Pancreas (tissue), 10 donors: ENCODE measurements at regions not wholly inside any gene's neighbourhood (a gene's known extent, or its start where the extent isn't known, plus 50 kb on each side); places are given as distances from the start of the nearest gene placed in this dataset.

Experiments
- ATAC-seq, 4 donors: fragments of 200-7000 bp; cut with Tn5 transposase; one replicate each; pipeline versions ENCODE4 v1.8.0 to v1.9.1; 2020; ENCODE audit warnings: mild to moderate bottlenecking in 4 of 4, moderate library complexity in 4 of 4
- DNase-seq, 6 donors: peaks; one replicate each; pipeline ENCODE4 v3.0.0-alpha.2; 2020
- FAIRE-seq: peaks from 2 replicates; lab custom pipeline; 2012; peaks lifted over from hg19 to GRCh38; lab: Jason Lieb, UNC
- H3K27ac ChIP-seq, 4 donors: fragments of 200-600 bp; sonication (generic); 1 replicate in 3 of 4; 2 replicates in 1 of 4; pipeline versions ENCODE4 v1.5.0 to v1.8.0; 2020
- H3K27me3 ChIP-seq, 4 donors: fragments of 200-600 bp; one replicate each; pipeline ENCODE4 v1.8.0; 2021
- H3K36me3 ChIP-seq, 3 donors: fragments of 200-600 bp; sonication (generic) in 1 of 3; one replicate each; pipeline versions ENCODE4 v1.5.0 to v1.8.0; 2020 to 2021
- H3K4me1 ChIP-seq, 3 donors: fragments of 200-600 bp; one replicate each; pipeline ENCODE4 v1.8.0; 2021
- H3K4me3 ChIP-seq, 4 donors: fragments of 200-600 bp; sonication (generic) in 2 of 4; one replicate each; pipeline versions ENCODE4 v1.5.0 to v1.8.0; 2020 to 2021
- H3K9me3 ChIP-seq, 4 donors: fragments of 200-600 bp; one replicate each; pipeline ENCODE4 v1.8.0; 2021
- WGBS, 2 donors: extraction: QIAGEN DNeasy Blood & Tissue Kit; methylation state at CpG; one replicate each; pipeline ENCODE4 v1.1.7; 2013; 5-methylcytosine and 5-hydroxymethylcytosine counted together
- intact Hi-C, 3 donors: fragments of 100-400 bp; cut with DNase I; formaldehyde crosslinking; loops; one replicate each; pipeline versions ENCODE4 v1.11.1 to v1.14.2; 2022
- TF ChIP-seq, protein P1 (sequence below), 4 donors: fragments of 200-600 bp; sonication (generic) in 3 of 4; IDR thresholded peaks; one replicate each; pipeline versions ENCODE4 v1.5.0 to v1.8.0; 2021; ENCODE audit warnings: antibody characterized with exemption in 4 of 4
- donor health status: healthy with polysubstance abuse.
- donor health status: DM: no; HTN: no; CAD: no; lungs with moderate emphysema.
- donor health status: DM: no; HTN: no; CAD: no.
- donor health status: control.
- donor health status: control.
- donor health status: Bipolar disorder and iron deficiency.
- donor health status: DM: yes; HTN: yes; CAD: no.
- donor health status: DM: no; HTN: no; CAD: no.
- donor health status: DM: no; HTN: no; CAD: no.
- donor health status: DM: yes; HTN: yes; CAD: no.

DNA sequence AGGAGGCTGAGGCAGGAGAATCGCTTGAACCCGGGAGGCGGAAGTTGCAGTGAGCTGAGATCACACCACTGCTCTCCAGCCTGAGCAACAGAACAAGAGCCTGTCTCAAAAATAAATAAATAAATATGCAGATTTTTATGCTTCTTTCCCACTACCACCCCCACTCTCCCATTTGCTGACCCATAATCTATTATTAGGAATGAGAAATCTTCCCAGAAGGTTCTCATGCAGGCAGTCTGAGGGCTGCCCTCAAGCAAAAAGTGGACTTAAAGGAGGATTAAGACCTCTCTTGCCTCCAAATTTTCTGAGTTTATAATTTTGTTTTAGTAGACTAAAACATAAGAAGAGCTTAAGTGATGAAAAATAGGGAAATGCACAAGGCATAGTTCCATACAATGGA, 85.2 kb upstream of the TOMM7 start:
- H3K27me3 ChIP-seq = no peaks in the 10 kb centered on the region
- 93 to 97% methylated on average over 3 of the region's 3 CpGs for WGBS, 2 donors
- H3K27ac ChIP-seq = no peak overlapping the region
- TF ChIP-seq, protein P1, sequence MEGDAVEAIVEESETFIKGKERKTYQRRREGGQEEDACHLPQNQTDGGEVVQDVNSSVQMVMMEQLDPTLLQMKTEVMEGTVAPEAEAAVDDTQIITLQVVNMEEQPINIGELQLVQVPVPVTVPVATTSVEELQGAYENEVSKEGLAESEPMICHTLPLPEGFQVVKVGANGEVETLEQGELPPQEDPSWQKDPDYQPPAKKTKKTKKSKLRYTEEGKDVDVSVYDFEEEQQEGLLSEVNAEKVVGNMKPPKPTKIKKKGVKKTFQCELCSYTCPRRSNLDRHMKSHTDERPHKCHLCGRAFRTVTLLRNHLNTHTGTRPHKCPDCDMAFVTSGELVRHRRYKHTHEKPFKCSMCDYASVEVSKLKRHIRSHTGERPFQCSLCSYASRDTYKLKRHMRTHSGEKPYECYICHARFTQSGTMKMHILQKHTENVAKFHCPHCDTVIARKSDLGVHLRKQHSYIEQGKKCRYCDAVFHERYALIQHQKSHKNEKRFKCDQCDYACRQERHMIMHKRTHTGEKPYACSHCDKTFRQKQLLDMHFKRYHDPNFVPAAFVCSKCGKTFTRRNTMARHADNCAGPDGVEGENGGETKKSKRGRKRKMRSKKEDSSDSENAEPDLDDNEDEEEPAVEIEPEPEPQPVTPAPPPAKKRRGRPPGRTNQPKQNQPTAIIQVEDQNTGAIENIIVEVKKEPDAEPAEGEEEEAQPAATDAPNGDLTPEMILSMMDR (IDR thresholded peaks at IDR 0.05) = no peak
- no peaks in the 10 kb centered on the region for H3K9me3 ChIP-seq
- H3K4me1 ChIP-seq = peaks cover 0 to 8% (median 8%) of the 10 kb centered on the region in 3 donors
- no peak for FAIRE-seq
- no peak for ATAC-seq
- H3K36me3 ChIP-seq = no peaks in the 10 kb centered on the region
- no peak overlapping the region for H3K4me3 ChIP-seq
- intact Hi-C loops = no loop called here
- no peak for DNase-seq

DNA sequence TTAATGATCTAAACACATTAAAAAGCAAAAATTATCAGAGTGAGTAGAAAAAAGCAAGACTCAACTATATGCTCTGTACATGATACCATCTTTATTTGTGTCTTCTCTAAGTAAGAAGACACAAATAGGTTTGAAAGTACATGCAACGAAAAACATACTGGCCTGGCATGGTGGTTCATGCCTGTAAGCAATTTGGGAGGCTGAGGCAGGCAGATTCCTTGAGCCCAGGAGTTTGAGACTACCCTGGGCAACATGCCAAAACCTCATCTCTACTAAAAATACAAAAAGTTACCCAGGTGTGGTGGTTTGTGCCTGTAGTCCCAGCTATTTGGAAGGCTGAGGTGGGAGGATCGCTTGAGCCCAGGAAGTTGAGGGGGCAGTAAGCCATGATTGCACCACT, 78.1 kb upstream of the TOMM7 start:
- no peak for ATAC-seq
- TF ChIP-seq, protein P1 (IDR thresholded peaks at IDR 0.05) = no peak
- Histone ChIP-seq H3K27ac (no peak overlapping the region), H3K27me3 (no peaks in the 10 kb centered on the region), H3K9me3 (no peaks in the 10 kb centered on the region), H3K36me3 (no peaks in the 10 kb centered on the region), H3K4me1 (peaks cover 0 to 9% (median 7%) of the 10 kb centered on the region in 3 donors), H3K4me3 (no peak overlapping the region)
- 85 to 95% methylated on average over 2 of the region's 2 CpGs for WGBS, 2 donors
- FAIRE-seq = no peak
- no peak for DNase-seq
- intact Hi-C loops = no loop called here

DNA sequence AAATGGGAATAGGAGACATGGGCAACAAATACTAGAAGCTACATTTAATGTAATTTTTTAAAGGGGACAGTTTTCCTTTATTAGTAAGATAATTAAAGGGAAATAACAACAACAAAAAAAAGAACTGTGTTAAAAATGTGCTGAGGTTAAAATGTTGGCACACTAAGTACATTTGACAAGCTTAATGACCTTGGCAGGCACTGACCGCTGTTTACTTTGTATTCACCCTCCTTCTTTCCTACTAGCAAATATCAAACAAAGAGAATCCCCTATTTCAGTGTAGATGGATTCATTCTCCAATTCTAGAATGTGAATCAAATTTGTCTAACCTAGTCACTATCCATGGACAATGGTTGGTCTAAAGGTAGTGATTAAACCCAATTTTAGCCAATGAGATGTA, 77.5 kb upstream of the TOMM7 start:
- peak in 3 of 4 donors; percentile 63 to 92 (median 74) for ATAC-seq

DNA sequence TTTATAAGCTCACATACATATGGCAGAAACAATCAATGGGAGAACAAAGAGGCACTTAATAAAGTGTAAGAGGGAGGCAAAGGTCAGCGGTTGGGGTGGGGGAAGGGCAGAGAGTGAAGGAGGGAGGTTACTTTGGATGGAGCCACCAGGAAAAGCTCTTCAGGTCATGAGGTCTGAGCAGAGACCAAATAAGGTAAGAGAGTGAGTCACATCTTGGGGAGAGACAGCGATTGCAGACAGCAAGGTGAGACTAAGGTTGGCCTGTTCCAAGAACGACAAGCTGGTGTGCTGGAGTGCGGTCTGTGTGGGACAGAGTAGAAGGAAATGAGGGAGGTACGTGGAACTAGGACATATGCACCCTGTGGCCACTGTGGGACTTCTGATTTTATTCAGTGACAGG, 74.3 kb upstream of the TOMM7 start:
- TF ChIP-seq, protein P1 (IDR thresholded peaks at IDR 0.05) = no peak
- no peaks in the 10 kb centered on the region for H3K27me3 ChIP-seq
- no peak overlapping the region for H3K27ac ChIP-seq
- no peaks in the 10 kb centered on the region for H3K9me3 ChIP-seq
- DNase-seq (no peak), FAIRE-seq (no peak), ATAC-seq (no peak)
- H3K36me3 ChIP-seq = no peaks in the 10 kb centered on the region
- peaks cover 0 to 9% (median 7%) of the 10 kb centered on the region in 3 donors for H3K4me1 ChIP-seq
- no peak overlapping the region for H3K4me3 ChIP-seq
- 89 to 93% methylated on average over 5 of the region's 5 CpGs for WGBS, 2 donors
- intact Hi-C loops = no loop called here

More for the DNA sequence above, 77.5 kb upstream of the TOMM7 start:
- DNase-seq (peak in 1 of 6 donors; percentile 33), FAIRE-seq (no peak)
- no peaks in the 10 kb centered on the region for H3K9me3 ChIP-seq
- peaks cover 0 to 9% (median 7%) of the 10 kb centered on the region in 3 donors for H3K4me1 ChIP-seq
- no peaks in the 10 kb centered on the region for H3K36me3 ChIP-seq
- no peak overlapping the region for H3K4me3 ChIP-seq
- 15 to 24% methylated on average over 1 of the region's 1 CpG for WGBS, 2 donors
- H3K27ac ChIP-seq = no peak overlapping the region
- TF ChIP-seq, protein P1 (IDR thresholded peaks at IDR 0.05) = no peak
- intact Hi-C loops = no loop called here
- H3K27me3 ChIP-seq = no peaks in the 10 kb centered on the region

DNA sequence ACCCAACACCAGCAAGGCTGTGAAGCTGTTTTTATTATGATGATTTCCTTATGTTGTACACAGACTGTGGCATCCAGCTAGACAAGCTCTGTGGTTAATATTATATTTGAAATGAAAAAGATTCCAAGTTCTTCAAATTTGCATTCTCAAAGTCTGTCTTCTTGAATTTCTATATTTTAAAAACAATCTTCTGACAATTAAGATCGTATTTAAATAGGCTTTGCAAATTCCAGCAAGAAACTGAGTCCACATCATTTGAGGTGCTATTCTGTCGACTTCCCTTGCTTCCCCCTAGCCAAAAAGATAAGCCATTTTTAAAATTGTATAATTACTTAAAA, 73.1 kb upstream of the TOMM7 start:
- ATAC-seq (no peak), FAIRE-seq (no peak), DNase-seq (no peak)
- Histone ChIP-seq H3K4me3 (no peak overlapping the region), H3K9me3 (no peaks in the 10 kb centered on the region), H3K4me1 (peaks cover 0 to 9% (median 6%) of the 10 kb centered on the region in 3 donors), H3K36me3 (no peaks in the 10 kb centered on the region), H3K27ac (no peak overlapping the region), H3K27me3 (no peaks in the 10 kb centered on the region)
- intact Hi-C loops = no loop called here
- TF ChIP-seq, protein P1 (IDR thresholded peaks at IDR 0.05) = no peak
- 66 to 74% methylated on average over 2 of the region's 2 CpGs for WGBS, 2 donors
